MM.1S (cell line): ENCODE measurements at regions not wholly inside any gene's neighbourhood (a gene's known extent, or its start where the extent isn't known, plus 50 kb on each side); places are given as distances from the start of the nearest gene placed in this dataset.
"Not testable (repeated sequence)": the region's sequence is repeated elsewhere in the genome, so short reads cannot be mapped to it uniquely, and the experiment has no call there.

Experiments used
- DNase-seq: peaks from one replicate; pipeline ENCODE4 v3.0.0-alpha.2; 2015
- H2AFZ ChIP-seq: fragments of 300-600 bp; sonication (generic); 2 replicates; pipeline ENCODE4 v1.6.0; 2016; ENCODE audit warnings: antibody characterized with exemption, low read length
- H3F3A ChIP-seq: fragments of 300-600 bp; sonication (generic); 2 replicates; pipeline ENCODE4 v1.6.1; 2016; ENCODE audit warnings: mild to moderate bottlenecking, antibody characterized with exemption, low read length, moderate library complexity, mixed read lengths; ENCODE audit not compliant: insufficient read depth
- H3K27ac ChIP-seq: fragments of 300-600 bp; sonication (generic); 2 replicates; pipeline ENCODE4 v1.5.1; 2016; ENCODE audit warnings: mild to moderate bottlenecking, low read length
- H3K27me3 ChIP-seq: fragments of 300-600 bp; sonication (generic); replicated peaks from 2 replicates; pipeline ENCODE4 v1.6.0; 2016; ENCODE audit warnings: low read length; ENCODE audit not compliant: insufficient read depth
- H3K36me3 ChIP-seq: fragments of 300-600 bp; sonication (generic); replicated peaks from 2 replicates; pipeline ENCODE4 v1.6.1; 2016; ENCODE audit warnings: mild to moderate bottlenecking, low read length, mixed read lengths; ENCODE audit not compliant: insufficient read depth
- H3K4me1 ChIP-seq: fragments of 300-600 bp; sonication (generic); 2 replicates; pipeline ENCODE4 v1.6.1; 2016; ENCODE audit warnings: low read length, mixed read lengths
- H3K4me2 ChIP-seq: fragments of 300-600 bp; sonication (generic); 2 replicates; pipeline ENCODE4 v1.6.0; 2016; ENCODE audit warnings: low read depth, low read length
- H3K4me3 ChIP-seq: fragments of 300-600 bp; sonication (generic); 2 replicates; pipeline ENCODE4 v1.5.1; 2016; ENCODE audit warnings: low read length, mixed read lengths
- H3K79me2 ChIP-seq: fragments of 300-600 bp; sonication (generic); 2 replicates; pipeline ENCODE4 v1.6.1; 2016; ENCODE audit warnings: mixed run types, low read length, mixed read lengths
- H3K9ac ChIP-seq: fragments of 300-600 bp; sonication (generic); 2 replicates; pipeline ENCODE4 v1.6.1; 2016; ENCODE audit warnings: low read length, mixed read lengths
- H3K9me2 ChIP-seq: fragments of 300-600 bp; sonication (generic); replicated peaks from 2 replicates; pipeline ENCODE4 v1.6.1; 2016; ENCODE audit warnings: mild to moderate bottlenecking, low read length, mixed read lengths; ENCODE audit not compliant: insufficient read depth
- H3K9me3 ChIP-seq: fragments of 300-600 bp; sonication (generic); replicated peaks from 2 replicates; pipeline ENCODE4 v1.6.1; 2016; ENCODE audit warnings: mild to moderate bottlenecking, low read length, mixed read lengths; ENCODE audit not compliant: insufficient read depth
- H4K20me1 ChIP-seq: fragments of 300-600 bp; sonication (generic); 2 replicates; pipeline ENCODE4 v1.6.1; 2016; ENCODE audit warnings: mild to moderate bottlenecking, low read length, moderate library complexity, mixed read lengths; ENCODE audit not compliant: insufficient read depth
- EZH2 ChIP-seq: fragments of 300-600 bp; sonication (generic); optimal IDR thresholded peaks from 2 replicates; pipeline ENCODE3; 2017; ENCODE audit warnings: low read depth, mild to moderate bottlenecking, antibody characterized with exemption, low read length, mixed read lengths
- EZH2phosphoT487 ChIP-seq: fragments of 300-600 bp; sonication (generic); IDR thresholded peaks from 2 replicates; pipeline ENCODE4 v1.6.1; 2018; ENCODE audit warnings: antibody characterized with exemption, low read length
- TF ChIP-seq, protein P1 (sequence below): fragments of 300-600 bp; sonication (generic); IDR thresholded peaks from 2 replicates; pipeline ENCODE4 v1.5.1; 2016; ENCODE audit warnings: antibody characterized with exemption, low read length, mixed read lengths

- Histone ChIP-seq H3K79me2 (no peaks in the 10 kb centered on the region), H3F3A (peaks cover 12% of the 10 kb centered on the region; the same call in 1 of the 2 replicates), H3K9ac (no peak overlapping the region), H3K36me3 (no peaks in the 10 kb centered on the region), H3K27ac (peak overlapping the region; percentile 31; the same call in 1 of the 2 replicates), H2AFZ (no peak overlapping the region), H3K27me3 (no peaks in the 10 kb centered on the region), H3K4me3 (peak overlapping the region; percentile 9; the same call in 1 of the 2 replicates), H3K9me2 (no peaks in the 10 kb centered on the region), H3K4me2 (peak overlapping the region; percentile 53; the same call in 1 of the 2 replicates), H3K9me3 (no peaks in the 10 kb centered on the region), H4K20me1 (no peaks in the 10 kb centered on the region), H3K4me1 (peaks cover 9% of the 10 kb centered on the region)
- TF ChIP-seq, protein P1, sequence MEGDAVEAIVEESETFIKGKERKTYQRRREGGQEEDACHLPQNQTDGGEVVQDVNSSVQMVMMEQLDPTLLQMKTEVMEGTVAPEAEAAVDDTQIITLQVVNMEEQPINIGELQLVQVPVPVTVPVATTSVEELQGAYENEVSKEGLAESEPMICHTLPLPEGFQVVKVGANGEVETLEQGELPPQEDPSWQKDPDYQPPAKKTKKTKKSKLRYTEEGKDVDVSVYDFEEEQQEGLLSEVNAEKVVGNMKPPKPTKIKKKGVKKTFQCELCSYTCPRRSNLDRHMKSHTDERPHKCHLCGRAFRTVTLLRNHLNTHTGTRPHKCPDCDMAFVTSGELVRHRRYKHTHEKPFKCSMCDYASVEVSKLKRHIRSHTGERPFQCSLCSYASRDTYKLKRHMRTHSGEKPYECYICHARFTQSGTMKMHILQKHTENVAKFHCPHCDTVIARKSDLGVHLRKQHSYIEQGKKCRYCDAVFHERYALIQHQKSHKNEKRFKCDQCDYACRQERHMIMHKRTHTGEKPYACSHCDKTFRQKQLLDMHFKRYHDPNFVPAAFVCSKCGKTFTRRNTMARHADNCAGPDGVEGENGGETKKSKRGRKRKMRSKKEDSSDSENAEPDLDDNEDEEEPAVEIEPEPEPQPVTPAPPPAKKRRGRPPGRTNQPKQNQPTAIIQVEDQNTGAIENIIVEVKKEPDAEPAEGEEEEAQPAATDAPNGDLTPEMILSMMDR: no peak
- TF ChIP-seq EZH2 (no peak), EZH2phosphoT487 (no peak)
- peak; percentile 88 for DNase-seq
Observed at GRCh38 chr5:25688156-25688555, 1043.4 kb upstream of the CDH10 start.

DNA sequence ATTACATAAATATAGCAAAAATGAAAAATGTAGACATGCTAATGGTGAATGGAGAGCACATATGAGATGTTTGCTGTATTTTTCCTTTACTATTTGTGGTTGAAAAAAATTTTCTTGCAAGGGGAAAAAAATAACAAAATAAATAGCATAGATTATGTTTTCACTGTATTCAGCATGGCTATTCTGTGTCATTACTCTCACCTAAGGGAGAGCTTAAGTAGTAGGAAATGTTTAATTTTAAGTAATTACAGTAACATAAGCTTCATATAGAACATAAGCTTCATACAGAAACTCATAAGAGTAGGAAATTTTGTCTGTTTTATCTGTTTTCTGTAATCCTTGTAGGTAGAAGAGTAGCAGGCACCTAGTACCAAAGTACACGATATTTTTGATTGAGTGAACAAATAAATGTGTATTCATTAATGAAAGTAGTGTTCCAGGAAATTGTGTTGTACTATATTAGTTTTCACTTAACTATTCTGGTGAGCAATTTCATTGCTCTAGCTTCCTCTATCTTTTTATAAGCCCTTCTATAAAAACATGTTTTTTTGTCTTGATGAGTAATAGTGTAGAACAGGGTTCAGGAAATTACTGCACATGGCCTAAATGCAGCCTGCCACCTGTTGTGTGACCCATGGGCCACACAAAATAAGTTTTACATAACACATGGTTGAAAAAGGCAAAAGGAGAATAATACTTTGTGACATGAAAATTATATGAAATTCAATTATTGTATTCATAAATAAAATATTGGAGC is 1025.0 kb upstream of the CDH10 start:
- Histone ChIP-seq H3K27ac (no peak overlapping the region), H3F3A (no peaks in the 10 kb centered on the region), H3K4me2 (no peak overlapping the region), H3K9ac (no peak overlapping the region), H2AFZ (no peak overlapping the region), H3K36me3 (no peaks in the 10 kb centered on the region), H4K20me1 (no peaks in the 10 kb centered on the region), H3K9me3 (no peaks in the 10 kb centered on the region), H3K9me2 (no peaks in the 10 kb centered on the region), H3K27me3 (no peaks in the 10 kb centered on the region), H3K4me3 (no peak overlapping the region), H3K4me1 (no peaks in the 10 kb centered on the region), H3K79me2 (no peaks in the 10 kb centered on the region)
- TF ChIP-seq EZH2phosphoT487 (no peak), EZH2 (no peak)
- TF ChIP-seq, protein P1: no peak
- no peak for DNase-seq

DNA sequence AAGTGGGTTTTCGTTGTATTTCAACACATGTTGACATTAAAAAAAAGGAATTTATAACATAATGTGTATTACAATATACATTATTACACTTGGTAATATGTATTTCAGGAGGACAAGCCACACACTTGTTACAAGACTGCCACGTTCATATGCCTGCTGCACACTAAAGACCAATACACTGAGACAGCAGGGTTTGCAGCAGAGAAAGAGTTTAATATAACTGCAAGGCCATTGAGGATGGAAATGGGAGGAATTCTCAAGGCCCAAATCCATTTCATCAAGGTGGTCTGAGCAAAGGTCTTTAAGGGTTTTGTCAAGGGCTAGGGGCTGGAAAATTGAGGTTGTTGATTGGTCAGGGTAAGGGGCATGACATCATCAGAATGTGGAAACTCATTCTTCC is 1017.8 kb upstream of the CDH10 start:
- no peak overlapping the region for H3K9ac ChIP-seq
- no peak overlapping the region for H3K4me3 ChIP-seq
- TF ChIP-seq EZH2phosphoT487 (no peak), EZH2 (no peak)
- TF ChIP-seq, protein P1: no peak
- H3K4me2 ChIP-seq: no peak overlapping the region
- H3K27me3 ChIP-seq: no peaks in the 10 kb centered on the region
- H2AFZ ChIP-seq: no peak overlapping the region
- H4K20me1 ChIP-seq: no peaks in the 10 kb centered on the region
- no peaks in the 10 kb centered on the region for H3F3A ChIP-seq
- no peak for DNase-seq
- H3K9me2 ChIP-seq: no peaks in the 10 kb centered on the region
- H3K79me2 ChIP-seq: no peaks in the 10 kb centered on the region
- H3K36me3 ChIP-seq: no peaks in the 10 kb centered on the region
- no peaks in the 10 kb centered on the region for H3K4me1 ChIP-seq
- H3K9me3 ChIP-seq: no peaks in the 10 kb centered on the region
- no peak overlapping the region for H3K27ac ChIP-seq

- H3K36me3 ChIP-seq, H3F3A ChIP-seq, H4K20me1 ChIP-seq, DNase-seq, H3K9me2 ChIP-seq, H3K4me1 ChIP-seq, H3K9me3 ChIP-seq, H3K4me3 ChIP-seq, H2AFZ ChIP-seq, H3K4me2 ChIP-seq, H3K9ac ChIP-seq, H3K27me3 ChIP-seq, H3K79me2 ChIP-seq, H3K27ac ChIP-seq: not testable (repeated sequence)
Observed at GRCh38 chr5:25650316-25650715, 1005.5 kb upstream of the CDH10 start.
